OCI-LY3 (cell line): ENCODE measurements at regions not wholly inside any gene's neighbourhood (a gene's known extent, or its start where the extent isn't known, plus 50 kb on each side); places are given as distances from the start of the nearest gene placed in this dataset.

Source experiments
- H2AFZ ChIP-seq: fragments of 200-600, 300-600 bp; shearing (Covaris generic); 2 replicates; pipeline ENCODE4 v1.6.0; 2014; ENCODE audit warnings: antibody characterized with exemption, low read depth, low read length
- H3K27ac ChIP-seq: fragments of 200-600, 300-600 bp; sonication (generic); 2 replicates; pipeline ENCODE4 v1.5.1; 2014; ENCODE audit warnings: mild to moderate bottlenecking, low read length, moderate library complexity, mixed read lengths
- H3K27me3 ChIP-seq: fragments of 200-600, 300-600 bp; sonication (generic); 2 replicates; pipeline ENCODE4 v1.6.1; 2014; ENCODE audit warnings: low read depth, low read length, mixed read lengths
- H3K36me3 ChIP-seq: fragments of 200-600, 300-600 bp; sonication (generic); replicated peaks from 2 replicates; pipeline ENCODE3; 2014; ENCODE audit warnings: low read depth, low read length, mixed read lengths
- H3K4me1 ChIP-seq: fragments of 300-600, 200-600 bp; sonication (generic); 2 replicates; pipeline ENCODE4 v1.6.1; 2014; ENCODE audit warnings: low read length, mixed read lengths
- H3K4me2 ChIP-seq: fragments of 200-600, 300-600 bp; sonication (generic); 2 replicates; pipeline ENCODE4 v1.6.1; 2014; ENCODE audit warnings: low read length, mixed read lengths
- H3K4me3 ChIP-seq: fragments of 300-600, 200-600 bp; sonication (generic); 2 replicates; pipeline ENCODE4 v1.5.1; 2014; ENCODE audit warnings: antibody characterized with exemption, mild to moderate bottlenecking, low read length, moderate library complexity
- H3K79me2 ChIP-seq: fragments of 300-600, 200-600 bp; shearing (Covaris generic); 2 replicates; pipeline ENCODE4 v1.6.1; 2014; ENCODE audit warnings: mild to moderate bottlenecking, low read length, mixed read lengths
- H3K9ac ChIP-seq: fragments of 300-600, 200-600 bp; shearing (Covaris generic); 2 replicates; pipeline ENCODE4 v1.6.0; 2014; ENCODE audit warnings: mild to moderate bottlenecking, low read length, moderate library complexity
- H3K9me3 ChIP-seq: fragments of 200-600, 300-600 bp; shearing (Covaris generic); 2 replicates; pipeline ENCODE4 v1.6.1; 2014; ENCODE audit warnings: low read length, mixed read lengths; ENCODE audit not compliant: insufficient read depth
- H4K20me1 ChIP-seq: fragments of 200-600, 300-600 bp; sonication (generic); 2 replicates; pipeline ENCODE4 v1.6.1; 2016; ENCODE audit warnings: low read length, mixed read lengths; ENCODE audit not compliant: insufficient read depth
- CTCF ChIP-seq: fragments of 200-600, 300-600 bp; sonication (generic); IDR thresholded peaks from 2 replicates; pipeline ENCODE4 v1.5.1; 2014; ENCODE audit warnings: antibody characterized with exemption, low read length, low read depth
- EZH2phosphoT487 ChIP-seq: fragments of 200-600 bp; shearing (Covaris generic); IDR thresholded peaks from 2 replicates; pipeline ENCODE4 v1.6.1; 2018; ENCODE audit warnings: antibody characterized with exemption, mixed run types, low read depth

GRCh38 chr9:12612211-12612770, 80.9 kb upstream of the TYRP1 start:
- Histone ChIP-seq H3K36me3 (no peaks in the 10 kb centered on the region), H3K27me3 (no peaks in the 10 kb centered on the region), H3K27ac (no peak overlapping the region), H2AFZ (no peak overlapping the region), H3K4me3 (no peak overlapping the region), H4K20me1 (no peaks in the 10 kb centered on the region), H3K79me2 (no peaks in the 10 kb centered on the region), H3K4me2 (no peak overlapping the region), H3K4me1 (peaks cover 15% of the 10 kb centered on the region), H3K9ac (no peak overlapping the region), H3K9me3 (no peaks in the 10 kb centered on the region)
- TF ChIP-seq EZH2phosphoT487 (no peak), CTCF (no peak)

- no peaks in the 10 kb centered on the region for H3K9me3 ChIP-seq
- no peaks in the 10 kb centered on the region for H3K79me2 ChIP-seq
- H3K4me1 ChIP-seq, result peaks cover 15% of the 10 kb centered on the region
- H3K36me3 ChIP-seq, result no peaks in the 10 kb centered on the region
- no peak overlapping the region for H3K27ac ChIP-seq
- TF ChIP-seq CTCF (no peak), EZH2phosphoT487 (no peak)
- H3K9ac ChIP-seq, result no peak overlapping the region
- H3K4me2 ChIP-seq, result no peak overlapping the region
- no peaks in the 10 kb centered on the region for H3K27me3 ChIP-seq
- no peak overlapping the region for H3K4me3 ChIP-seq
- H4K20me1 ChIP-seq, result no peaks in the 10 kb centered on the region
- H2AFZ ChIP-seq, result no peak overlapping the region
Measured at GRCh38 chr9:12613071-12613470, 80.1 kb upstream of the TYRP1 start.

GRCh38 chr9:12614488-12614887, 78.7 kb upstream of the TYRP1 start:
- Histone ChIP-seq H3K9ac (no peak overlapping the region), H3K4me3 (no peak overlapping the region), H3K4me2 (no peak overlapping the region), H3K9me3 (no peaks in the 10 kb centered on the region), H2AFZ (no peak overlapping the region), H3K27ac (no peak overlapping the region), H3K79me2 (no peaks in the 10 kb centered on the region), H3K27me3 (no peaks in the 10 kb centered on the region), H3K4me1 (peaks cover 15% of the 10 kb centered on the region), H3K36me3 (no peaks in the 10 kb centered on the region), H4K20me1 (no peaks in the 10 kb centered on the region)
- TF ChIP-seq EZH2phosphoT487 (no peak), CTCF (no peak)

DNA sequence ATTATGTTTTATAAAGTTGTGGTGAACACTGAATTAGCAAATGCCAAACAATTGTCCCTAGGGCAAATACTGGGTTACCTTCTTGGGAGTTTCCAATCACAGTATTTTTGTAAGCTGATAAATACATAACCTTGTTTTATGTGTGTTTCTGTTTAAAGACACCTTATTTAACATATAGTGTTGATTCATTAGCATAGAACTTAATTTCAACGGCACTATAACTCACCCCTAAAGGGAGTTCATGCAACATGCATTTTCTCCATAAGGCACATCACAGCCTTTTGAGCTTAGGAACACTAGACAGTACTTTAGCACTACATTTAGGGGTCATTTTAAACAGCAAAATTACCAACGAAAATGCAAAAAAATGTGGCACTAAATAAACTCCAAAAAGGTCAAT, 74.2 kb upstream of the TYRP1 start:
- H3K27me3 ChIP-seq, result no peaks in the 10 kb centered on the region
- H3K4me2 ChIP-seq, result no peak overlapping the region

More for the DNA sequence above, 74.2 kb upstream of the TYRP1 start:
- Histone ChIP-seq H3K9me3 (no peaks in the 10 kb centered on the region), H3K36me3 (no peaks in the 10 kb centered on the region), H4K20me1 (no peaks in the 10 kb centered on the region), H3K9ac (no peak overlapping the region), H3K79me2 (no peaks in the 10 kb centered on the region), H3K27ac (no peak overlapping the region), H3K4me3 (no peak overlapping the region), H2AFZ (no peak overlapping the region), H3K4me1 (peaks cover 9% of the 10 kb centered on the region; the same call in 1 of the 2 replicates)
- TF ChIP-seq EZH2phosphoT487 (no peak), CTCF (no peak)
